ENCODE measurements at regions not wholly inside any gene's neighbourhood (a gene's known extent, or its start where the extent isn't known, plus 50 kb on each side); places are given as distances from the start of the nearest gene placed in this dataset.
A peak's percentile ranks its signal among the peaks of the same experiment; 100 is the strongest.

GRCh38 chr1:88188038-88188437 is 496.0 kb upstream of the PKN2 start:
- DNase-seq: no peak

GRCh38 chr1:88189525-88189924 is 494.5 kb upstream of the PKN2 start:
- DNase-seq: no peak

GRCh38 chr1:88191917-88192316 is 492.2 kb upstream of the PKN2 start:
- DNase-seq: no peak

GRCh38 chr1:88194542-88194941 is 489.5 kb upstream of the PKN2 start:
- no peak for DNase-seq

DNA sequence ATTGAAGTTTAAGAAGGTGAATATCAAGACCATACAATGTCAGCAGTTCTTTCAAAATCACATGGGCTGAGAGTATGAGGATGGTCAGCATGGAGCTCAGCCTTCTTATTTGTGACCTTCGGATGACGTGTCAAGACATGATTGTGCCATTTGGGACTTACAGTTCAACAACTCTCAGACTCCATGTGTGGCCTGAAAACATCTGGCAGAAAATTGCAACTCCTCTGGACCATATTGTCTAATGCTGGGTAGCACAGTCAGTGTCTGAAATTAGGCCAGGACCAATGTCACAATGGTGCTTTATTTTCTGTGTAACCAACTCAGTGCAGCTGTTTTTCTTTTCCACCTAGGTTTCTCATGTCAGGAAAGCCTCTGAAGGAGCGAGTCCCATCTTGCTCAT is 483.5 kb upstream of the PKN2 start:
- DNase-seq: no peak

- DNase-seq: no peak
These were observed 480.0 kb upstream of the PKN2 start for GRCh38 chr1:88204111-88204510.

GRCh38 chr1:88204612-88205167 is 479.4 kb upstream of the PKN2 start:
- no peak for DNase-seq

DNA sequence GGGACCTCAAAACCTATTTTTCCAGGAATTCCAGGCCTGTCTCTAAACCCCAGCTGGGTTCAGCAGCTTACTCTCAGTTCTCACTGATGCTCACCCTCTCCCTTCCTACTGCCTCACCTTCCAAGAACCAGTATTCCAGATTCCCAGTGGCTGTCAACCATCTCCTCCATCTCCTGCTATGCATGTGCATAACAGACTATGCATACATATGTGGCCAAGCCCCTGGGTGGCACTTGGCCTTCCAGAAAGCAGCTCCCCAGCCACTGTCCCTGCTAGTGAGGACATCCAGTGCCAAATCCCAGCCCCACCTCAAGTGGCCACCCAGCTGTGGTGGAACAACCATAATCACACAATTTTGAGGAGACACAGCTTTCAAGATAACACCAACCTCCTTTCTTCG is 475.7 kb upstream of the PKN2 start:
- DNase-seq: no peak

DNA sequence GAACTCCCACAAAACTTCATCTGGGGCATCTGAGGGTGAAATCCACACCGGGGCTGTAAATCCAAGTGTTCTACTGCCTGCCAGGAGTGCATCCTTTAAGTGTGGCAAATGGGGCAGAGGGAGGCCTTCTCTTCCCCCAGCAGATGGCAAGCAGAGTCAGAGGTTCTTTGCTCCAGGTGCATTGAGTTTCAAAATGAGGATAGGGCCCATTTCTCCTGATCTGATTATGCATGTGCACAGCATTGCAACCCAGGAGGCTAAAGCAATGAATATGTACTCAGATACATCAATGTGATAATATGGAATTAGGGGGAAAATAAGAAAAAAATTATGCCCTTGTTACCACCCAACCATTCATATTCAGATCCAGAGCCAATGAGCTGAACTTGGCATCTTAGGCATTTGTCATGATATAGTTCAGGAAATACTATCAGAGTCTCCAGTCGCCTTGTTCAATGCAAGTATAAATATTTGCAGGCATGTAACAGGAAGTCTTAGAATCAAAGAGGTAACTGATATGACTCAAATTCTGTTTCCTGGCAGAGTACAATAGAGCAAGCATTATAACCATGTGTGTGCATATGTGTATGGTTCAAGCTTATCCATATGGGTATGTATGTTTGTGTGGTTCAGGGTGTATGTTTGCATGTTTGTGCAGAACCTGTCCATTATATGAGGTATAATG is 473.8 kb upstream of the PKN2 start:
- DNase-seq: no peak

- peak; percentile 45 for DNase-seq
These were observed 467.6 kb upstream of the PKN2 start for GRCh38 chr1:88216441-88216840.

GRCh38 chr1:88217386-88217785 is 466.7 kb upstream of the PKN2 start:
- no peak for DNase-seq

- DNase-seq: no peak
These were observed 464.6 kb upstream of the PKN2 start for GRCh38 chr1:88219521-88219920.

DNA sequence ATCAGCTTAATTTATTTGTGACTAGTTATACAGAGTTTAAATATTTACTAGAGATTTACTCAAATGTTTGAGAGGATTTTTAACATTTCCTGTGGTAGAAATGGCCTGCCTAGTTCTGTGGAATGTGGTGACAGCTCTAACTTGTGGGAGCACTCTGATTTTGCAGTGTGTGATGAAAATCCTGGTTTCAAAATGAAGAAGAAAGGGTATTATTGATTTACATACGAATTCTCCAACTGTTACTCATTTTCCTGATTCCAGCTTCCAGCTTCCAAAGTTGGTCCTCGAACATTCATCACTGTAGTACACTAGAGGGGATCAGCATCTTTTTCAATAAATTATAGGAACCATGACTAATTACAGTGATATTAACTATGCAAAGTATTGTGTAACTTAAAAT is 462.7 kb upstream of the PKN2 start:
- DNase-seq: no peak

- no peak for DNase-seq
These were observed 459.2 kb upstream of the PKN2 start for GRCh38 chr1:88224906-88225305.

GRCh38 chr1:88228114-88228513 is 456.0 kb upstream of the PKN2 start:
- DNase-seq: peak; percentile 1

DNA sequence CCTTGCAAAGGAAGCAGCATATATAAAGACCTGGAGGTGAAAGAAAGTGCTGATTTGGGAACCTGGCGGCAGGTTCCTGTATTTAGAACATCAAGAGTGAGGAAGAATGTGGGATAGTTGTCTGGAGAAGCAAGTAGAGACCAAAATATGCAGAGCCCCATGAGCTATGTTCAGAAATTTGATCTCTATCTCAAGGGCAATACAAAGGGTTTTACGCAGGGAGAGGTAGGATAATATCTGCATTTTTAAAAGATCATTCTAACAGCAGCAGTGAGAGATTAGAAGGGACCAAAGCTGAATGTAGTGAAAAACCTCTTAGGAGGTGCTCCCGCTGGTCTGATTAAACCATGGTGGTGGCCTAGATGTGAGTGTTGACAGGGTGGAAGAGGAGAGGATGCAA is 453.9 kb upstream of the PKN2 start:
- DNase-seq: no peak

DNA sequence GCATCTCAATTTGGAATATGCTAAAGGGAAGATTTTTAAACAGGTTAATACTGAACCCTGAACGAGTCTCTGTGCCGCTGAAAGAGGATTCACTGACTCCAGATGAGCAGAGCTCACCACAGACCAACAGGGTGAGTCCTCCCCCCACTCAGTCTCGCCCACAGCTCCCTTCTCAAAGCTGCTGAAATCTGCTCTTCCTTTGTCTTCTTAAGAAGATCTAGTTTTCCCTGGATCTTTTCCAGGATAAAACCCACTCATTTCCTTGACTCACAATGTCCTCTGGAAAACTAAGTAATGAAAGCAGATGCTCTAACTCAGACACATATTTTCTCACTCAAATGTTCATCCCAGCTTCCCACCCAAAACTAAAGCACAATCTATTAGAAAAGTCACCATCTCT is 447.0 kb upstream of the PKN2 start:
- no peak for DNase-seq

DNA sequence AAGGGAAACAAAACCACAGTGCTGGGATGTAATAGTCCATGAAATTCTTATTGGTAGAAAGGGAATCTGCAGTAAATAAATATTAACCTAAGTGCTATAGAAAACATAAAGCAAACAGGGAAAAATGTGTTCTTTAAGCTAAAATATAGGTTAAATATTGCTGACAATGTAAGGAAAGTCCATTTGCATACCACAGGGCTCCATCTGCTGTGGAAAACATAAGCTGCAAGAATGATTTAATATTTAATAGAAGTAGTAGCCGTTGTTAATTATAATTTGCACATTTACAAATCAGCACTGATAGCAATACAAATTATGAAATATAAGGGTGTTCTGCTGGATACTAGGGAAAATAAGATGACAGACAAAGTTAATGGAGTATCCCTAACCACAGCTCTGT is 444.9 kb upstream of the PKN2 start:
- DNase-seq: no peak

- no peak for DNase-seq
These were observed 436.4 kb upstream of the PKN2 start for GRCh38 chr1:88247666-88248065.

DNA sequence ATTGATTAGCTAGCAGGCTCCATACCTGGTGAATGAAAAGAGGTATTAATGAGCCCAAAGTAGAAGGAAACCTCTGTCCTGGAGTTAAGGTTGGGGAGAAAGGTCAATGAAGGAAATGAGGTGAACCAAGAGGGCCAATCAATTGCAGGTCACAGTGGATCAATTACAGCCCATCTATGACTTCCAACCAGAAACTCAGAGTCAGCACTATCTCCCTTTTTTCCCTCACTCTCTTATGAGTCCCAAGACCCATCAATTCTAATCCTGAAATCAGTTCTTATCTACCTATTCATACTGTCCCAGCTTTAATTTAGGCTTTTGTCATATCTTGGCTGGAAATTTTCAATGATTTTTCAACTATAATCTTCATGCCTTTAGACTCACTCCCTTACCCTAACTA is 433.2 kb upstream of the PKN2 start:
- no peak for DNase-seq

DNA sequence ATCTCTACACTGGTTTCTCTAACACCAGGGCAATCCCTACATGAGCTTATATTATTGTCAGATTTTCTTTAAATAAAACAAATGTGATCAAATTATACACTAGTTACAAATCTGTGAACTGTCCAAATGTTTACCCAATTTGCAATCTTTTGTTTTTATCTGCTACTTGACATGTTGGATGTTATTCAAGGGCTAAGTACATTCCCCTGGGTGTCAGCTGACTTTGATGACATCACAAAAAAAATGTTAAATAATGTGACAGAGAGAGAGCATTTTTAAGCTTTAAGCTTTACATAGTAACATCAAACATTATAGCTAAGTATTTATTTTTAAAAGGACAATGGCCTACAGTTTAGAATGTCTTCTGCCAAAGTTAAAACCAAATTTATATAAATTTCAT is 431.3 kb upstream of the PKN2 start:
- DNase-seq: no peak

- DNase-seq: no peak
These were observed 418.5 kb upstream of the PKN2 start for GRCh38 chr1:88265606-88266005.

GRCh38 chr1:88266051-88266450 is 418.0 kb upstream of the PKN2 start:
- DNase-seq: no peak

DNA sequence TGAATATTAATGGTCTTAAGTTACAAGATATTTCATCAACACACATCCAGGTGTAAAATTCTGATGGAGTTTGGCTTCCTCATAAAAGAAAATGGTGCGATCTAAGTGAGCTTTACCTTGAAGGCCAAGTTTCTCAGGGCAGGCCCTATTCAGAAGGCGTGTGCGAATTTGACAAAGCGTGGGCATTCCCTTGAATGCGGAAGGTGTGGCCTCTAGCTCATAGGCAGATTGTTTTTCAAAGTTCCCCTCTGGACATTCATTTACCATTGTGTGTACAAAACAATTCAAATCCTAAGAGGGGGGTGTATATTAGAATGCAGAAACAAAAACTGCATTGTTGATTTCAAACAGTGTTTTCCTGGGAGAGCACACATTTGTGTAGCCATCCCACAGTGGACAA is 411.9 kb upstream of the PKN2 start:
- no peak for DNase-seq

- DNase-seq: no peak
These were observed 409.6 kb upstream of the PKN2 start for GRCh38 chr1:88274431-88274830.

Measured in COR-L47 (cell line).